GM23248 (cell line): ENCODE measurements at regions not wholly inside any gene's neighbourhood (a gene's known extent, or its start where the extent isn't known, plus 50 kb on each side); places are given as distances from the start of the nearest gene placed in this dataset.

Source experiments
- DNase-seq: peaks from one replicate; pipeline ENCODE4 v3.0.0-alpha.2; 2015
- H2AFZ ChIP-seq: fragments of 200-600 bp; sonication (generic); 2 replicates; pipeline ENCODE4 v1.6.1; 2016; ENCODE audit warnings: antibody characterized with exemption
- H3F3A ChIP-seq: fragments of 200-600 bp; sonication (generic); 2 replicates; pipeline ENCODE4 v1.6.1; 2016; ENCODE audit warnings: mild to moderate bottlenecking, antibody characterized with exemption, mixed run types; ENCODE audit not compliant: insufficient read depth
- H3K27ac ChIP-seq: fragments of 200-600 bp; sonication (generic); 2 replicates; pipeline ENCODE4 v1.5.1; 2016; ENCODE audit warnings: mild to moderate bottlenecking
- H3K27me3 ChIP-seq: fragments of 200-600 bp; sonication (generic); replicated peaks from 2 replicates; pipeline ENCODE4 v1.6.1; 2016; ENCODE audit warnings: mild to moderate bottlenecking; ENCODE audit not compliant: insufficient read depth
- H3K36me3 ChIP-seq: fragments of 200-600 bp; sonication (generic); 2 replicates; pipeline ENCODE4 v1.6.1; 2016; ENCODE audit warnings: low read depth, mild to moderate bottlenecking
- H3K4me1 ChIP-seq: fragments of 200-600 bp; sonication (generic); 2 replicates; pipeline ENCODE4 v1.6.1; 2016; ENCODE audit warnings: mild to moderate bottlenecking; ENCODE audit not compliant: insufficient read depth
- H3K4me2 ChIP-seq: fragments of 200-600 bp; sonication (generic); one replicate; pipeline ENCODE4 v1.6.1; 2016; ENCODE audit warnings: mild to moderate bottlenecking; ENCODE audit not compliant: unreplicated experiment
- H3K4me3 ChIP-seq: fragments of 200-600 bp; sonication (generic); 2 replicates; pipeline ENCODE4 v1.5.1; 2016; ENCODE audit warnings: mild to moderate bottlenecking
- H3K79me2 ChIP-seq: fragments of 200-600 bp; sonication (generic); 2 replicates; pipeline ENCODE4 v1.6.1; 2016; ENCODE audit warnings: mild to moderate bottlenecking; ENCODE audit not compliant: insufficient read depth
- H3K9ac ChIP-seq: fragments of 200-600 bp; sonication (generic); 2 replicates; pipeline ENCODE4 v1.6.1; 2016; ENCODE audit warnings: mild to moderate bottlenecking
- H3K9me2 ChIP-seq: fragments of 200-600 bp; sonication (generic); 2 replicates; pipeline ENCODE4 v1.6.1; 2016; ENCODE audit warnings: mixed run types, mild to moderate bottlenecking, moderate library complexity; ENCODE audit not compliant: insufficient read depth
- H3K9me3 ChIP-seq: fragments of 200-600 bp; sonication (generic); one replicate; pipeline ENCODE4 v1.6.1; 2017; ENCODE audit warnings: low read depth
- H4K20me1 ChIP-seq: fragments of 200-600 bp; sonication (generic); 2 replicates; pipeline ENCODE4 v1.6.0; 2016; ENCODE audit not compliant: insufficient read depth
- EZH2 ChIP-seq: fragments of 200-600 bp; sonication (generic); IDR thresholded peaks from 2 replicates; pipeline ENCODE4 v1.6.1; 2018; ENCODE audit warnings: antibody characterized with exemption, mild to moderate bottlenecking; ENCODE audit not compliant: insufficient read depth, poor library complexity, severe bottlenecking
- EZH2phosphoT487 ChIP-seq: fragments of 200-600 bp; sonication (generic); IDR thresholded peaks from 2 replicates; pipeline ENCODE4 v1.6.1; 2018; ENCODE audit warnings: antibody characterized with exemption, moderate library complexity, mild to moderate bottlenecking, low read depth; ENCODE audit not compliant: insufficient read depth
- WGBS, 2 experiments: methylation state at CpG; one replicate each; pipeline ENCODE4 v1.1.6; 2015 to 2017; ENCODE audit warnings: low lambda C conversion rate in 2 of 2, low coverage in 1 of 2; ENCODE audit errors: missing lambda C conversion rate in 2 of 2; 5-methylcytosine and 5-hydroxymethylcytosine counted together
- in situ Hi-C: fragments of 300-500 bp; cut with MboI; formaldehyde crosslinking; loops from 2 replicates; pipeline ENCODE4 v1.15.0; 2020

- H2AFZ ChIP-seq = no peak overlapping the region
- in situ Hi-C loops = no loop called here
- no peak overlapping the region for H3K27ac ChIP-seq
- no peaks in the 10 kb centered on the region for H4K20me1 ChIP-seq
- H3F3A ChIP-seq = no peaks in the 10 kb centered on the region
- no peaks in the 10 kb centered on the region for H3K79me2 ChIP-seq
- TF ChIP-seq EZH2phosphoT487 (no peak), EZH2 (no peak)
- H3K9me3 ChIP-seq = no peaks in the 10 kb centered on the region
- no peak overlapping the region for H3K9ac ChIP-seq
- no peaks in the 10 kb centered on the region for H3K27me3 ChIP-seq
- no peaks in the 10 kb centered on the region; the same call in 1 of the 2 replicates for H3K9me2 ChIP-seq
- H3K4me3 ChIP-seq = no peak overlapping the region
- H3K4me2 ChIP-seq = no peak overlapping the region
- 52 to 60% methylated on average over 2 of the region's 2 CpGs for WGBS, 2 experiments
- no peaks in the 10 kb centered on the region for H3K36me3 ChIP-seq
- H3K4me1 ChIP-seq = no peaks in the 10 kb centered on the region
- DNase-seq = no peak
Measured at GRCh38 chr3:144097163-144097562, 125.5 kb downstream of the DIPK2A start.

- no peak for TF ChIP-seq EZH2phosphoT487
- Histone ChIP-seq H3K9ac (no peak overlapping the region), H3K36me3 (no peaks in the 10 kb centered on the region), H3K27ac (no peak overlapping the region), H3F3A (no peaks in the 10 kb centered on the region), H3K9me3 (no peaks in the 10 kb centered on the region), H3K79me2 (no peaks in the 10 kb centered on the region), H3K4me3 (no peak overlapping the region), H3K4me1 (no peaks in the 10 kb centered on the region), H3K4me2 (no peak overlapping the region), H2AFZ (no peak overlapping the region), H3K27me3 (no peaks in the 10 kb centered on the region), H4K20me1 (no peaks in the 10 kb centered on the region), H3K9me2 (no peaks in the 10 kb centered on the region; the same call in 1 of the 2 replicates)
- in situ Hi-C loops = no loop called here
- WGBS, 2 experiments = 36 to 79% methylated on average over 3 to 7 of the region's 7 CpGs
- DNase-seq = no peak
Measured at GRCh38 chr3:144098691-144099090, 127.1 kb downstream of the DIPK2A start.

GRCh38 chr3:144102421-144102820, 130.8 kb downstream of the DIPK2A start:
- in situ Hi-C loops = no loop called here
- Histone ChIP-seq H3K9me3 (no peaks in the 10 kb centered on the region), H3K36me3 (no peaks in the 10 kb centered on the region), H3K9ac (no peak overlapping the region), H2AFZ (no peak overlapping the region), H3K4me3 (no peak overlapping the region), H3K79me2 (no peaks in the 10 kb centered on the region), H4K20me1 (no peaks in the 10 kb centered on the region), H3K9me2 (no peaks in the 10 kb centered on the region; the same call in 1 of the 2 replicates), H3K4me2 (no peak overlapping the region), H3F3A (no peaks in the 10 kb centered on the region), H3K27me3 (no peaks in the 10 kb centered on the region), H3K4me1 (no peaks in the 10 kb centered on the region), H3K27ac (no peak overlapping the region)
- WGBS, 2 experiments = 3 to 5% methylated on average over 1 of the region's 1 CpG
- no peak for DNase-seq
- TF ChIP-seq EZH2 = no peak
- no peak for TF ChIP-seq EZH2phosphoT487

DNA sequence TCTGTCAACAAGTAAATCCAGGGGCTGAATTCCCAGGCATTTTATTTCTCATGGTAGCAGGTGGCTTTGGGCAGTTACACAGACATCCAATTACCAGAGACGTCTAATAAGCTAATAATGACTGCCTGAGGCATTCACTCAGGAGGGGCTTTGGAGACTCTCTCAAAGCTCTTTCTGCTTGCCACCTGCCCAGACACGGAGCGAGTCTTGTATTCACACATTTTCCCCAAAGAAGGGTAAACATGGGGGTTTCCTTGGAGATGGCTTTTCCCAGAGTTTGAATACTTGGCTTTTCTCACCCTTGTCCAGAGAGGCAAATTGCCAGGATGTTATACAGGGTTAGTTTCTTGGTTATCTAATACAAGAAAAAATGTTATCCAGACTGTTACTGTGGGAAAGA, 132.6 kb downstream of the DIPK2A start:
- H3F3A ChIP-seq = no peaks in the 10 kb centered on the region
- H3K4me3 ChIP-seq = no peak overlapping the region
- no peaks in the 10 kb centered on the region; the same call in 1 of the 2 replicates for H3K9me2 ChIP-seq
- TF ChIP-seq EZH2phosphoT487 (no peak), EZH2 (no peak)
- H3K79me2 ChIP-seq = no peaks in the 10 kb centered on the region
- WGBS, 2 experiments = 47 to 49% methylated on average over 3 of the region's 3 CpGs
- H3K36me3 ChIP-seq = no peaks in the 10 kb centered on the region
- no peaks in the 10 kb centered on the region for H3K4me1 ChIP-seq
- H3K9me3 ChIP-seq = no peaks in the 10 kb centered on the region
- DNase-seq = no peak
- H3K27ac ChIP-seq = no peak overlapping the region
- no peaks in the 10 kb centered on the region for H4K20me1 ChIP-seq
- H3K4me2 ChIP-seq = no peak overlapping the region
- H2AFZ ChIP-seq = no peak overlapping the region
- no peak overlapping the region for H3K9ac ChIP-seq
- H3K27me3 ChIP-seq = no peaks in the 10 kb centered on the region
- in situ Hi-C loops = no loop called here

DNA sequence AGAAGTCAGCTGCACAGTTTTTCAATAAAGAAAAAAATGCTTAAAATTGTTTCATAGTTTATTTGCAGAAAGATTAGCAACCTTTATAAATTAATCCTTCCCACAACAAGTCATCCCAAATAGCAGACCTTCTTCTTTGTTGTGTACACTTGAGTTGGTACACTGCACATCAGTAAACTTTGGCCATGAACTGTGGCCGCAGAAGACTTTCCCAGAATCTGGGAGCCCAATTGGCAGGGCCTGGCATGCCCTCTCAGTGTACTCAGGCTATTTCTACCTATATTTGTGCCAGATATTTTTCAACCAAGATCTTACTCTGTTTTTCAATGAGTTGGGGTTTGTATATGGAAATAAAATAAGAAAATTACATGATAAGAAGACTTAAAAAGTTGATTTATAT, 133.1 kb downstream of the DIPK2A start:
- WGBS, 2 experiments = 59 to 67% methylated on average over 1 of the region's 1 CpG
- no peaks in the 10 kb centered on the region for H3K9me3 ChIP-seq
- no peaks in the 10 kb centered on the region for H3K79me2 ChIP-seq
- DNase-seq = no peak
- no peak overlapping the region for H2AFZ ChIP-seq
- TF ChIP-seq EZH2 (no peak), EZH2phosphoT487 (no peak)
- no peaks in the 10 kb centered on the region for H3F3A ChIP-seq
- H3K27me3 ChIP-seq = no peaks in the 10 kb centered on the region
- no peak overlapping the region for H3K4me2 ChIP-seq
- H3K27ac ChIP-seq = no peak overlapping the region
- no peaks in the 10 kb centered on the region for H3K4me1 ChIP-seq
- in situ Hi-C loops = no loop called here
- no peak overlapping the region for H3K9ac ChIP-seq
- H3K9me2 ChIP-seq = no peaks in the 10 kb centered on the region; the same call in 1 of the 2 replicates
- no peak overlapping the region for H3K4me3 ChIP-seq
- H3K36me3 ChIP-seq = no peaks in the 10 kb centered on the region
- H4K20me1 ChIP-seq = no peaks in the 10 kb centered on the region
